GM18511 (cell line): ENCODE measurements at regions not wholly inside any gene's neighbourhood (a gene's known extent, or its start where the extent isn't known, plus 50 kb on each side); places are given as distances from the start of the nearest gene placed in this dataset.
"Not testable (repeated sequence)": the region's sequence is repeated elsewhere in the genome, so short reads cannot be mapped to it uniquely, and the experiment has no call there.

Source experiments
- ATAC-seq: cut with Tn5 transposase; IDR thresholded peaks from one replicate; pipeline ENCODE4 v1.9.1; 2021; ENCODE audit warnings: mild to moderate bottlenecking, moderate library complexity; ENCODE audit not compliant: unreplicated experiment

- no peak for ATAC-seq
Measured at GRCh38 chr14:51341338-51341737, 101.3 kb downstream of the TMX1 start.

DNA sequence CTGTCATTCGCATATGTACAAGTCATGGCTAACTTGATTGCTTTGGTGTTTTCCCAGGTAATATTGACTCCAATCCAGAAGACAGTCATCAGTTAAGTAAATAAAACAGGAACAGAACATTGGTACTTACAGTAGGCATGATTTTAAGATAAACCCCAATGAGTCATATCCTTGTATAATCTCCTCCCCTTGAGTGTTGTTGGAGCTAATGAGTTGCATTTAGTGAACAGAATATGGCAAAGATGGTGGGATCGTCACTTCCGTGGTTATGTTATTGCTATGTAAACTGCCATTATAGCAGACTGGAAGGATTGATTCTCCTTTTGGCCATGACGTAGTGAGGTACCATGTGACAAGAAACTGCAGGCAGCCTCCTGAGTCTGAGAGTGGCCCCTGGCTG lies 102.2 kb downstream of the TMX1 start:
- no peak for ATAC-seq

DNA sequence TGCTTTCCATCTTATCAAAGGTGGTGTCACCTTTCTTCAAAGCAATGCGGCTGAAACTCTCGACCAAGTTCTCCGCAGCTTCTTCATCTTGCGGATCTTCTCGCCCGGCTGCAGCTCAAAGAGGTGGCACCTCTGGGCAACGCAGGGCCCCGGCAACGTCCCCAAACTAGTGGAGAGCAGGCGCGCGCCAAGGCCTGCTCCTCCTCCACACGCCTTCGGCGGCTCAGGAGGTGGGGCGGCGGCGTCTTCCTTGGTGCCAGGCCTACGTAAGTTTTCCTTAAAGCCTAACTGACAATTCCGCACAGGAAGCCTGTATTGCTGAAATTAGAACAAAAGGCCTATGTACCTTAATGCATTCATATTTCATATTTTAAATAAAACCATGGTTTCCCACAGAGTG lies 112.0 kb downstream of the TMX1 start:
- no peak for ATAC-seq

DNA sequence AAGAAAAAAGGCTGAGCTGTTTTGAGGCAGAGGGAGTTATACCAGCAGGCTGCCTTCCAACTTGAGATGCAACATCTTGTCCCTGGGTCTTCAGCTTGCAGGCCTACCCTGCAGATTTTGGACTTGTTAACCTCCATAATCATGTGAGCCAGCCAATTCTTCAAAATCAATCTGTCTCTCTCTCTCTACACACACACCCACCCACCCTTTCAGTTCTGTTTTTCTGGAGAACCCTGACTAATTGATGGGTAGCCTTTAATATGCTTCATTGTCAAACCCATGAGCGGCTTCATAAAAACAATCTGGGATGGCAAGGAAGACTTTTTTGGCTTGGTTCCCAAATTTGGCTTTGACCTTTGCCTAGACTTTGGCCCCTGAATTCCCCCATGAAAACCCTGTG lies 113.9 kb downstream of the TMX1 start:
- ATAC-seq: no peak

DNA sequence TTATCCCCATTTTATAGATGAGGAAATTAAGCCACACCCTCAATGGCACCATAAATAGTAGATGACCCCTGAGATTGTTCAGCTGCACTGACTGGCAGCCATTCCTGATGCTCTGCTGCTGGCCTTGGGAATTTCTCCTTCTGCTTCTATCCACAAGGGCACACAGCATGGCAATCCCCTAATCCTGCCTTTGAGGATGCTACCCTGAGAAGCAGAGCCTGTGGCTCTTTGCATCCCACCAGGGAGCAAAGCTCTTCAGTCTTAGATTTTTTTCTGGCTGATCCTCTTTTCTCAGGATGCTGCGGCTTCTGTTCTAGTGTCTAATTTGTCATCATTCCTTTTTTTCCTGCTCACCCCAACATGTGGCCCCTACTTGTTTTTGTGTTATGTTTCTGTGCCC lies 114.8 kb downstream of the TMX1 start:
- ATAC-seq: no peak

DNA sequence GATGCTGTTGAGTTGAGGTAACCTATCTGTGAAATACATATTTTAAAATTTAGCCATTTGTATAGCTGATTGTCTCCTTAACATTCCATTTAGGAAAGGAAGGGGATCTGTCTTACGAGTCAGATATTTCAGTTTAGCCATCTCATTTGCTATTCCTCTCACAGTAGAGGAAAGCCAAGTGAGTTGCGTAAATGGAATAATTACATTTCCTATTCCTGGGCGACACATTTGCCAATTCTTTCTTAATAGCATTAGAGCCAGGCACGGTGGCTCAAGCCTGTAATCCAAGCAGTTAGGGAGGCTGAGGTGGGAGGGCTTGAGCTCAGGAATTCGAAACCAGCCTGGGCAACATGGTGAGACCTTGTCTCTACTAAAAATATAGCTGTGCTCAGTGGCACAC lies 116.3 kb downstream of the TMX1 start:
- no peak for ATAC-seq

GRCh38 chr14:51357250-51357649 lies 117.2 kb downstream of the TMX1 start:
- ATAC-seq: no peak

GRCh38 chr14:51360592-51360991 lies 120.5 kb downstream of the TMX1 start:
- no peak for ATAC-seq

- ATAC-seq: no peak
Measured at GRCh38 chr14:51365241-51365965, 125.4 kb downstream of the TMX1 start.

DNA sequence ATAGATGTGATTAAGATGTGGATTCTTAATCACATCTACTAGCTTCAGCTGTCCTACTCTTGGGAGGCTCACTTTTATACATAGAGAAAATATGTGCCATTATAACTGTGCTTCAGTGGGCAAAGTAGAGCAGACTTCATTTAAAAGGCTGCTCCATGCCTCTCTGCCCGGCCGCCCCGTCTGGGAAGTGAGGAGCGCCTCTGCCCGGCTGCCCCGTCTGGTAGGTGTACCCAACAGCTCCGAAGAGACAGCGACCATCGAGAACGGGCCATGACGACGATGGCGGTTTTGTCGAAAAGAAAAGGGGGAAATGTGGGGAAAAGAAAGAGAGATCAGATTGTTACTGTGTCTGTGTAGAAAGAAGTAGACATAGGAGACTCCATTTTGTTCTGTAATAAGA lies 126.4 kb downstream of the TMX1 start:
- ATAC-seq: not testable (repeated sequence)

DNA sequence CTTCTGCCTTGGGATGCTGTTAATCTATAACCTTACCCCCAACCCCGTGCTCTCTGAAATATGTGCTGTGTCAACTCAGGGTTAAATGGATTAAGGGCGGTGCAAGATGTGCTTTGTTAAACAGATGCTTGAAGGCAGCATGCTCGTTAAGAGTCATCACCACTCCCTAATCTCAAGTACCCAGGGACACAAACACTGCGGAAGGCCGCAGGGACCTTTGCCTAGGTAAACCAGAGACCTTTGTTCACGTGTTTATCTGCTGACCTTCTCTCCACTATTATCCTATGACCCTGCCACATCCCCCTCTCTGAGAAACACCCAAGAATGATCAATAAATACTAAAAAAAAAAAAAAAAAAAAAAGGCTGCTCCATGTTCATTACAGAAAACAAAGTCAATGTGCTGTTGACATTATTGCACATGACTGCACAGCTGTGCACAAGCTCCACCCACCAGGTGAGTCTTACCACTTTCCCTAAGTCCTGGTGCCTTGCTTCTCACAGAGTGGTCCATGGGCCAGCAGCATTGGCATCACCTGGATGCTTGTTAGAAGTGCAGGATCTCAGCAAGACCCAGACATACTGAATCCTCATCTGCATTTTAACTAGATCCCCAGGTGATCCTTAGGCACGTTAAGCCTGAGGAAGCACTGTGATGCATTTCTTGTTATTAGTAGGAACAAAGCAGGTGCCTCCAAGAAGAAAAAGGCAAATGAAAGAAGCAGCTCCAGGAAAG lies 127.0 kb downstream of the TMX1 start:
- not testable (repeated sequence) for ATAC-seq

GRCh38 chr14:51367600-51367931 lies 127.5 kb downstream of the TMX1 start:
- no peak for ATAC-seq

DNA sequence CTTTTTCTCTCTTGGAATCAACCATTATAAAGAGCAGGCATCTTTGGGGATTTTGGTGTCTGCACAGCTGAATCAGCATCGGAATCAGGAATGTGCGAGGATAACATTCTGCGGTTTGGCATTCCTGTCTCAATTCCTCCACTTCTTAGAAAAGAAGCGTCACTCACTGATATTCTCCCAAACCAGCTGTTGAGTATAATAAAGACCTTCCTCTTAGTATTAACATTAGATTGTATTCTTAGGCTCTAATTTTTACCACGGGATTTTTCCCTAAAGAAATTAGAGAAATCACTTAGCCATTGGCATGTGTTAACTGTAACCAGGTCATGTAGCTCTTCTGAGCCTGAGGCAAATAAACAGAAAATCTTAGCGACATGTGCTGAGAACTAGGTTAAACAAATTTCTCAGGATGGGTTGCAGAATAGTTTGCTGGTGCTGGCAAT lies 128.7 kb downstream of the TMX1 start:
- ATAC-seq: no peak

- no peak for ATAC-seq
Measured at GRCh38 chr14:51369814-51370213, 129.8 kb downstream of the TMX1 start.

GRCh38 chr14:51370758-51371386 lies 130.8 kb downstream of the TMX1 start:
- ATAC-seq: no peak

- ATAC-seq: not testable (repeated sequence)
Measured at GRCh38 chr14:51377186-51377585, 137.1 kb downstream of the TMX1 start.

DNA sequence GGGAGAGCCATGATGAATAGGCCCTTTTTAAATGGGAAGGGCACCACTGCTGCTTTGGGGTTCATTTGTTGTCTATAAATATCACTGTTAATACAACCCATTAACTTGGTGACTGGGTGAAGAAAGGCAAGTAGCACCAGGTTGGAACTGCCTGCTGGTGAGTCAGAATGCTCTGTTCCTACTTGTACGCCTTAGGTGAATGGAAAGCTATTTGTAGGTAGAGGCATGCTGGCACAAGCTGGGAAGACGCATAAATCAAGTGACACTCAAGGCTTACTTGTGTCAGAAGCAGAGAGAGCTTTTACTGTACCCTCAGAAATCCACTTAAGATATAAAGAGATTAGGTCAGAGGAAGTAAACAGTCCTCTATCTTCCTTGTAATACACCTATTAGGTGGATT lies 142.5 kb downstream of the TMX1 start:
- ATAC-seq: no peak

DNA sequence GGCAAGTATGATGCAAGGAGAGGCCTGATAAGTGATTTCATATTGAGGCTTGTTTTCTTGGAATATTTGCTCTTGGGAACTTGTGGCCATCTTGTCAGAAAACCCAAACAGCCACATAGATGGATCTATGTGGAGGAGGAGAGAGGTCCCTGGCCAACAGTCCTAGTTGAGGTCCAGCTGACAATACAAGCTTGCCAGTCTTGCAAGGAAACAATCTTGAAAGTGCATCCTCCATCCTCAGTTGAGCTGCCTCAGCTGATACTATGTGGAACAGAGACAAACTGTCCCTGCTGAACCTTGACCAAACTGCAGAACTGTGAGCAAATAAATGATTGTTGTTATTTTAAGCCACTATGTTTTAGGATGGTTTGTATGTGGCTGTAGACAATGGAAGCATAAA lies 146.4 kb downstream of the TMX1 start:
- ATAC-seq: no peak

GRCh38 chr14:51386983-51387735 lies 147.1 kb downstream of the TMX1 start:
- no peak for ATAC-seq

DNA sequence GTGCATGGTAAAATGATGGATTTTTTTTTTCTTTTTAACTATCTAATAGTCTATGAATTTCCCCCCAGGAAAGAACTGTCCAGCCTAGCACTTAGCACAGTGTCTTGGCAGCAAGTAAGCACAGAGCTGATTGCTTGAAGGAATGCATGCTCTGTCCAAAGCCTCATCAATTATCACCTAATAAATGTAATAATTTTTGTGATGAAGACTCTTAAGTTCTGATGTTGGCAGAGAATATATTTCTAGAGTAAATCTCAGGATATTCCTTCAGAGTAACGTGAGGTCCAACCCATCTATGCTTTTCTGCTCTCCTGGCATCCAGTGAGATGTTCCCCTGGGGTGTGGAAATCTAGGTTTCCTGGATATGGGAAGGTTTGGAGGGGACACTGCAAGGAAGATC lies 152.4 kb downstream of the TMX1 start:
- ATAC-seq: no peak

DNA sequence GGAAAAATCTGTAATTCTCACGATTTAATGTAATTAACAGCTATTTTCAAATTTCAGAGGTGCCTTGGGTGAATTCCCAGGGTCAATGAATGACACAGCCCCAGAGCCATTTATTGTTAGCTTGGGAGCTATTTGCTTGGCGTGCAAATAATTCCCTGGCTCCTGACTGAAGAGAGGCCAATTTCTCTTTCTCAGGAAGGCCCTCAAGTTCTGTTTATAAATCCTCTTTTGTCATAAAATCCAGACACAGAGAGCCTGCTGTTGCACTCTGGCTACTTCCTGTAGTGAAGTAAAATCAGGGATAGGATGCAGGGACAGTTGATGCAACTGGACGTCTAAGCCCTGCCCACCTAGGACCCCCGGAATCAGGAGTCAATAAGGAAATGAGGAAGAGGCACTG lies 154.3 kb downstream of the TMX1 start:
- no peak for ATAC-seq
